HCT116 (cell line): ENCODE measurements at regions not wholly inside any gene's neighbourhood (a gene's known extent, or its start where the extent isn't known, plus 50 kb on each side); places are given as distances from the start of the nearest gene placed in this dataset.

ENCODE experiments used
- ATAC-seq: fragments of 200-7000 bp; cut with Tn5 transposase; 2 replicates; pipeline ENCODE4 v1.9.1; 2020; ENCODE audit warnings: mild to moderate bottlenecking, moderate library complexity
- BruUV-seq: library from RNA; stranded (reverse); fragments of 400-500 nt; replicated peaks from 2 replicates; lab custom pipeline; 2021; lab: Mats Ljungman, UMichigan
- CTCF ChIA-PET: fragments of 300-600 bp; sonication (Branson Sonifier 250); formaldehyde crosslinking; loops from one replicate; lab custom pipeline; 2021; ENCODE audit warnings: antibody characterized with exemption; lab: Charles Lee
- POLR2A ChIA-PET: fragments of 300-600, 350-600 bp; sonication (Branson Sonifier 250); formaldehyde crosslinking; loops from one replicate; lab custom pipeline; 2021; ENCODE audit warnings: antibody characterized with exemption; lab: Charles Lee
- RAD21 ChIA-PET, 2 experiments: fragments of 300-600 bp; sonication (Branson Sonifier 250); formaldehyde crosslinking; loops; one replicate each; lab custom pipeline; 2023; ENCODE audit warnings: low total read pairs in 2 of 2; ENCODE audit not compliant: uncharacterized antibody in 2 of 2, unreplicated experiment in 2 of 2, low non-redundant PET in 1 of 2; lab: Charles Lee
- DNase-seq: peaks from one replicate; pipeline ENCODE4 v3.0.0-alpha.2; 2010; ENCODE audit warnings: low read depth, low spot score
- H2AFZ ChIP-seq: fragments of 200-600 bp; shearing (Covaris generic), sonication (generic); 2 replicates; pipeline ENCODE4 v1.6.1; 2017; ENCODE audit warnings: low read depth, mixed run types, mixed read lengths, antibody characterized with exemption, low read length; ENCODE audit not compliant: poor library complexity, severe bottlenecking
- H3K27ac ChIP-seq: 2 replicates; pipeline ENCODE4 v1.5.1; 2012; ENCODE audit warnings: low read depth, low read length
- H3K27me3 ChIP-seq: fragments of 200-600 bp; sonication (generic); 2 replicates; pipeline ENCODE4 v1.6.1; 2016; ENCODE audit warnings: mixed run types, low read length, mixed read lengths; ENCODE audit not compliant: insufficient read depth
- H3K36me3 ChIP-seq, 2 experiments: fragments of 200-500 bp in 1 of 2; fragments of 200-600 bp in 1 of 2; sonication (Bioruptor generic) in 1 of 2; sonication (generic) in 1 of 2; 2 replicates each; pipeline versions ENCODE4 v1.5.1 to v1.6.1; 2014 to 2016; ENCODE audit warnings: low read length in 2 of 2, inconsistent platforms in 1 of 2, mixed read lengths in 1 of 2, mixed run types in 1 of 2; ENCODE audit not compliant: insufficient read depth in 2 of 2, control insufficient read depth in 1 of 2
- H3K4me1 ChIP-seq, 2 experiments: fragments of 200-600 bp in 1 of 2; sonication (generic) in 1 of 2; 2 replicates each; pipeline versions ENCODE4 v1.5.1 to v1.6.1; 2012 to 2017; ENCODE audit warnings: low read length in 2 of 2, inconsistent platforms in 1 of 2, mild to moderate bottlenecking in 1 of 2, mixed read lengths in 1 of 2, mixed run types in 1 of 2, moderate library complexity in 1 of 2; ENCODE audit not compliant: insufficient read depth in 2 of 2, control insufficient read depth in 1 of 2
- H3K4me2 ChIP-seq: fragments of 200-600 bp; sonication (generic); 2 replicates; pipeline ENCODE4 v1.6.1; 2017; ENCODE audit warnings: mixed run types, low read length, mixed read lengths
- H3K4me3 ChIP-seq, 2 experiments: fragments of 200-600 bp in 1 of 2; sonication (generic) in 1 of 2; replicated peaks in 1 of 2; 2 replicates each; pipeline ENCODE4 v1.5.1; 2011 to 2016; ENCODE audit warnings: low read length in 2 of 2, control low read depth in 1 of 2, low read depth in 1 of 2, mild to moderate bottlenecking in 1 of 2, mixed read lengths in 1 of 2, mixed run types in 1 of 2
- H3K79me2 ChIP-seq: fragments of 200-600 bp; sonication (generic); 2 replicates; pipeline ENCODE4 v1.6.1; 2017; ENCODE audit warnings: mild to moderate bottlenecking, mixed run types, low read length, moderate library complexity, mixed read lengths; ENCODE audit not compliant: insufficient read depth
- H3K9ac ChIP-seq: fragments of 200-600 bp; sonication (generic); 2 replicates; pipeline ENCODE4 v1.6.1; 2016; ENCODE audit warnings: low read length, mixed read lengths
- H3K9me2 ChIP-seq: fragments of 200-600 bp; sonication (generic), shearing (Covaris generic); 2 replicates; pipeline ENCODE4 v1.6.1; 2017; ENCODE audit warnings: mixed run types, mild to moderate bottlenecking, moderate library complexity; ENCODE audit not compliant: insufficient read depth
- H3K9me3 ChIP-seq, 2 experiments: fragments of 200-500 bp in 1 of 2; fragments of 200-600 bp in 1 of 2; sonication (Bioruptor generic) in 1 of 2; sonication (generic) in 1 of 2; 2 replicates each; pipeline ENCODE4 v1.6.1; 2014 to 2017; ENCODE audit warnings: low read length in 2 of 2, mixed read lengths in 2 of 2, inconsistent platforms in 1 of 2, low read depth in 1 of 2, mild to moderate bottlenecking in 1 of 2, mixed run types in 1 of 2, moderate library complexity in 1 of 2; ENCODE audit not compliant: control insufficient read depth in 1 of 2, insufficient read depth in 1 of 2
- H4K20me1 ChIP-seq: fragments of 200-600 bp; sonication (generic), shearing (Covaris generic); 2 replicates; pipeline ENCODE4 v1.6.1; 2017; ENCODE audit warnings: mixed run types, mild to moderate bottlenecking, moderate library complexity; ENCODE audit not compliant: insufficient read depth
- ELF1 ChIP-seq: IDR thresholded peaks from 2 replicates; pipeline ENCODE4 v1.6.1; 2012; ENCODE audit warnings: low read depth, borderline replicate concordance
- FOSL1 ChIP-seq: IDR thresholded peaks from 2 replicates; pipeline ENCODE4 v1.6.1; 2012; ENCODE audit warnings: low read depth
- JUND ChIP-seq: IDR thresholded peaks from 2 replicates; pipeline ENCODE4 v1.6.1; 2012
- MAX ChIP-seq: IDR thresholded peaks from 2 replicates; pipeline ENCODE4 v1.6.1; 2012
- POLR2A ChIP-seq: IDR thresholded peaks from 2 replicates; pipeline ENCODE4 v1.7.0; 2011; ENCODE audit warnings: borderline replicate concordance; ENCODE audit not compliant: insufficient read depth, insufficient read length; ENCODE audit errors: extremely low read depth
- REST ChIP-seq: IDR thresholded peaks from 2 replicates; pipeline ENCODE4 v1.6.1; 2012; ENCODE audit warnings: low read depth
- SIN3A ChIP-seq: IDR thresholded peaks from 2 replicates; pipeline ENCODE4 v1.6.1; 2012; ENCODE audit warnings: low read depth
- SP1 ChIP-seq: IDR thresholded peaks from 2 replicates; pipeline ENCODE4 v1.6.1; 2012; ENCODE audit warnings: low read depth
- SRF ChIP-seq: IDR thresholded peaks from 2 replicates; pipeline ENCODE4 v1.6.1; 2012; ENCODE audit warnings: low read depth
- ZBTB33 ChIP-seq: IDR thresholded peaks from 2 replicates; pipeline ENCODE4 v1.6.1; 2011; ENCODE audit warnings: mild to moderate bottlenecking, low read length, moderate library complexity; ENCODE audit not compliant: insufficient replicate concordance; ENCODE audit errors: extremely low read depth
- ZFX ChIP-seq: fragments of 450-650 bp; IDR thresholded peaks from 2 replicates; pipeline ENCODE4 v1.6.1; 2017
- intact Hi-C: fragments of 100-400 bp; cut with micrococcal nuclease; formaldehyde crosslinking; loops from 2 replicates; pipeline ENCODE4 v1.10.0; 2022

GRCh38 chr12:39685854-39686657, 66.5 kb upstream of the ABCD2 start:
- ChIA-PET POLR2A (no interaction called here), RAD21 (no interaction called here), CTCF (no interaction called here)
- no peak for DNase-seq
- H3K36me3 ChIP-seq: no peaks in the 10 kb centered on the region
- intact Hi-C loops: no loop called here
- no peaks in the 10 kb centered on the region for H3K27me3 ChIP-seq
- no peaks in the 10 kb centered on the region for H3K9me3 ChIP-seq
- ATAC-seq: no peak
- TF ChIP-seq POLR2A (no peak), FOSL1 (no peak), ZBTB33 (no peak), ZFX (no peak)
- H3K79me2 ChIP-seq: no peaks in the 10 kb centered on the region
- no peak overlapping the region for H3K27ac ChIP-seq
- H3K9me2 ChIP-seq: no peaks in the 10 kb centered on the region
- no peak overlapping the region for H3K4me2 ChIP-seq
- H3K4me3 ChIP-seq: no peak overlapping the region
- H2AFZ ChIP-seq: no peak overlapping the region
- no TSS peak for BruUV-seq
- H4K20me1 ChIP-seq: no peaks in the 10 kb centered on the region
- no peak overlapping the region for H3K9ac ChIP-seq
- no peaks in the 10 kb centered on the region for H3K4me1 ChIP-seq

GRCh38 chr12:39682689-39683477, 63.3 kb upstream of the ABCD2 start:
- no peak overlapping the region for H2AFZ ChIP-seq
- TF ChIP-seq REST (no peak), ELF1 (no peak), SRF (no peak), MAX (no peak), SP1 (no peak), FOSL1 (no peak), ZFX (no peak), SIN3A (no peak), JUND (no peak)

More at GRCh38 chr12:39682689-39683477, 63.3 kb upstream of the ABCD2 start:
- Histone ChIP-seq H3K9me3 (no peaks in the 10 kb centered on the region), H4K20me1 (no peaks in the 10 kb centered on the region), H3K9me2 (no peaks in the 10 kb centered on the region), H3K79me2 (no peaks in the 10 kb centered on the region), H3K4me2 (no peak overlapping the region), H3K9ac (no peak overlapping the region), H3K4me1 (no peaks in the 10 kb centered on the region), H3K36me3 (no peaks in the 10 kb centered on the region), H3K4me3 (no peak overlapping the region), H3K27me3 (no peaks in the 10 kb centered on the region), H3K27ac (no peak overlapping the region)
- intact Hi-C loops: no loop called here
- CTCF ChIA-PET: no interaction called here
- ATAC-seq: no peak
- no TSS peak for BruUV-seq
- POLR2A ChIA-PET: no interaction called here
- DNase-seq: no peak
- RAD21 ChIA-PET: no interaction called here
